ENCODE measurements at regions not wholly inside any gene's neighbourhood (a gene's known extent, or its start where the extent isn't known, plus 50 kb on each side); places are given as distances from the start of the nearest gene placed in this dataset.

DNA sequence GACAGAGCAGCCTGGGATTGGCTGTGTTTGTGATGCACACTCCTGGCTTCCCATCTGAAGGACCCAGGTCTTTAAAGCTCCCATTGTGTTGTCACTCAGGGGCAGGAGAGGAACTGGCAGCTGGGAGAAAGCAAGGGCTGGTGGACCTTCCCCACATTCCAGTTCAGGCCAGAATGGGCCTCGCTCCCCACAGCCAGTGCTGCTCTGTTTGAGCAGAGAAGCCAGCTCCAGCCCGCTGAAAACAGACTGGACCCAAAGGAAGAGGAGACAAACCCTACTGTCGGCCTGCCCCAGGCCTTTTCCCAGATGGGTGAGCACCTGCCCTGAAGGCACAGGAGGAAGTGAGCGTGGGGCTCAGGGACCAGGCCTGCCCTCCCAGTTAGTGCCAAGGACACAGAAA lies 499.4 kb downstream of the NPHP4 start:
- DNase-seq = no peak

DNA sequence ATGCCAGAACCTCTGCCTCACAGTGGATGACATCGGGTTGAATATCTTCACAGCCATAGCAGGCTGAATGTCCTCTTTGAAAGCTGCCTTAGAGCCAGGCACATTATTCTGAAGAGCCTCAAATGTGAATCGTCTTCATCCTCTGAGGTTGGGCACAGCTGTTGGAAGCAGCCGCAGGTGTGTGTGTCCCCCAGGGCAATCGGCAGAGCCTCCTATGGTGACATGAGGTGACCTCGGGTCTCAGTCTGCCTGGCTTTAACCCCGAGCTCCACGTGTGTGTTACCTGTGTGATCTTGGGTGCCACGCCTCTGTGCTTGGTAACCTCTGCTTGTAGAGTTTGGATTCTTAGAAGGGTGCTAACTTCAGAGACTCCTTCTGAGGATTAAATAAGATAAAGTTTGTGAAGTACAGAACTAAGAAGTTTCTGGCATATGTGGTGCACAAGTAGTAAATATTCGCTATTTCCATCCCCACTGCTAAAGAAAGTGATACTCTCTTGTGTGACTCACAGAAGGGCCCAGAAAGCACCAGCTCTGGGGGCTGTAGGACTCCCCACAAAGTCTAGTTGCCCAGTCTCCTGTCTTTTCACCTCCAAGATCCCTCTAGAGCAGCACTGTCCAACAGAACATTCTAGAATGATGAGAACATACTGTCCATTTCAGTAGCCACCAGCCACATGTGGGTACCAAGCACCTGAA lies 500.9 kb downstream of the NPHP4 start:
- no peak for DNase-seq

DNA sequence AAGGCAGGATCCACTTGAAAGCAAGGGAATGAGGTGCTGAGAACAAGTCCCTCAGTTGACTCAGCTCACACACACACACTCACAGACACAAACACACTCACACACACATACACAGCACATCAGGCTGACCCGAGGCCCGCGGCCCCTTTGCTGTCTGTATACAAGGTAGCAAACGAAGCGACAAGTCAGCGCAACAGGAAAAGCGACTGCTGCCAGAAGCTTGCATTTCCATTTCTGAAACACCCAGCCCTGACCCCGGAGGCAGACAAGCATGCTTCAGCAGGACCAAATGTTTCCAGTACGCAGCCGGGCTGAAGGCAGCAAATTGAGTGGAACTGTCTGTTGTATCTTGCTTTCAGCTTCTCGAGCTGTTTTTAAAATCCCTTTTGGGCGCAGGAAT lies 501.6 kb downstream of the NPHP4 start:
- DNase-seq = no peak

DNA sequence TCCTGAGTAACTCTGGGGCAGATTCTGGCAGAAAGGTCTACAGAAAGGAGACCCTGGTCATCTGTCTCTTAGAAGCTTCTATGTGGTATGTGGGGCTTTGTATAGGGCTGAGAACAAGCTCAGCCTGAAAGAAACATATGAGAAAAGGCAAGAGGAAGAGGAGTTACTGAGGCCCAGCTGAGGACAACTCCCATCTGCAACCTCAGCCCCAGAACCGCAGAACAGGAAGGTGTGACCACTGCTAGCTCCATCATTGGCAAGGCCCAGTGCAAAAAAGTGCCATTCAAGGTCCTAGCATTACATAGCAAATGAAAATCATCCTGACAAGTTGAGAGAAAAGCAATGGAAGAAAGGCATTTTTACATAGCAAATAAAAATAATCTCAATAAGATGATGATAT lies 503.8 kb downstream of the NPHP4 start:
- no peak for DNase-seq

DNA sequence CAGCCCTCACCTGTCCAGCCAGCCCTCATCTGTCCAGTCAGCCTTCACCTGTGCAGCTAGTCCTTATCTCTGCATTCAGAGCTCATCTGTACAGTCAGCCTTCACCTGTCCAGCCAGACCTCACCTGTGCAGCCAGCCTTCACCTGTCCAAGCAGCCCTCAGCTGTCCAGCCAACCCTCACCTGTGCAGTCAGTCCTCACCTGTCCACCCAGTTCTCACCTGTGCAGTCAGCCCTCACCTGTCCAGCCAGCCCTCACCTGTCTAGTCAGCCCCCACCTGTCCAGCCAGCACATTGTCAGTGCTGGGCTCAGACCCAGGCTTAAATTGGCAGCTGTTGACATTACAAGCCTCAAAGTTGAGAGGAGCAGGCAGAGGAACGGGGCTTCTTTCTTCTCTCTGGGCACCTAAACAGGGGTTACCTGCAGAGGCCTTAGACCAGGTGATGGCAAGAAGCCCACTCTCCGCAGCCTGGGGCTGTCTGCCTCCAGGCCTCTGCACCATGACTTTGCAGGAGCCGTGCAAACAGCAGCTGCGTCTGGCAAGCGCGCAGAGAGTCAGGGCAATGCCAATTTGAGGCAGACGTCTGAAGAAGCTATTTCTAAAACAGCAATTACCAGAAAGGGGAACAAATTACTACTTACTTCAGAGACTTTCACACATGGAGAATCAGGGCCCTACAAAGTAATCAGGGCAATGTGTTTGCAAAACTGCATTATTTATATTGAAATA lies 506.1 kb downstream of the NPHP4 start:
- no peak for DNase-seq

DNA sequence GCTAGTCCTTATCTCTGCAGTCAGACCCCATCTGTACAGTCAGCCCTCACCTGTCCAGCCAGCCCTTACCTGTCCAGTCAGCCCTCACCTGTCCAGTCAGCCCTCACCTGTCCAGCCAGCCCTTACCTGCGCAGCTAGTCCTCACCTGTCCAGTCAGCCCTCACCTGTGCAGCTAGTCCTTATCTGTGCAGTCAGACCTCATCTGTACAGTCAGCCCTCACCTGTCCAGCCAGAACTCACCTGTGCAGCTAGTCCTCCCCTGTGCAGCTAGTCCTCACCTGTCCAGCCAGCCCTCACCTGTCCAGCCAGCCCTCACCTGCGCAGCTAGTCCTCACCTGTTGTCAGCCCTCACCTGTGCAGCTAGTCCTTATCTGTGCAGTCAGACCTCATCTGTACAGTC lies 506.8 kb downstream of the NPHP4 start:
- DNase-seq = no peak

DNA sequence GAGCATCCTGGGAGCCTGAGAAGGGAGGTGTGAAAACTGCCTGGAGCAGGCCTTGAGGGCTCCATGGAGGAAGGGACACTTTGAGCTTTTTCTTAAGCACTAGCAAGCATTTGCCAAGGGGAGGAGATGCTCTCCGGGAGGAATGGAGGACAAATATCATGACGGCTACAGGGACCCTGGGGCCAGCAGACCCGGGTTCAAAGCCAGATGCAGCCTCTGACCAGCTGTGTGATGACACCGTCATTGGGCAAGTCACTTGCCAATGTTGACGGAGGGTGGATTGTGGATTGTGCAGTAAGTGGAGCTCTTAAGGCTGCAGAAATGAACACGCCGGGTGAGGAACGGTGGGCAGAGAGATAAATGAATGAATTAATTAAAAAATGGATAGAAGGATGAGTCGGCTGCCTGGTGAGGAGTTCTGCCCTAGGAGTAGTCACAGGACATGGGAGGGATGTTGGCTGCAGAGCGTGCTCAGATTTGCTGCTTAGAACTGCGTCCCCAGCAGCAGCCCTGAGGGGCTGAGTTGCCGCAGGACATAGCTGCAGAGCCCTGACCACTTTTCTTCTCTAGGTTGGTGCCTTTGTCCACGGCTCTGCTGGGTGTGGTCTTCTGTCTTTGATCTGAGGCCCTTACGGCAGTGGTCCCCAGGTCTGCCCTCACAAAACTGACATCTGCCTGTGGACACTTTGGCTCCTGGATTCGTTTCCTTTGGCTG lies 507.6 kb downstream of the NPHP4 start:
- DNase-seq = no peak

DNA sequence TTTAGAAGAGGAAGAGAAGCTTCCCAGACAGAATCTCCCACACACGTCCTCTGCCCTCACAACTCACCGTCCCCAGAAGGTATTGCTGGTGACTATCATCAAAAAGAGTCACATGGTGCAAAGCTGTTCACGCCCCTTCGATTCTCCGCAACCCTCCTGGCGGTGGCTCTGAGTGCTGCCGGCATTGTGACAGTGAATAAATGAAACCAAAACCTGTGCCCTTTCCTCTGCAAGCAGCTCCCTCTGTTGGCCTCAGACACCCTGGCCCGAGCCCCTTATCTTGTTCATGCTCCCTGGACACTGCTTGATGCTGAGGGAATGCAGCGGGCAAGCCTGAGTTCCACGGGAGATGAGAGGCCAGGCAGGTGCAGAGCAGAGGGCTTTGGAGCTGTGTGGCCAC lies 510.3 kb downstream of the NPHP4 start:
- peak; percentile 35 for DNase-seq

DNA sequence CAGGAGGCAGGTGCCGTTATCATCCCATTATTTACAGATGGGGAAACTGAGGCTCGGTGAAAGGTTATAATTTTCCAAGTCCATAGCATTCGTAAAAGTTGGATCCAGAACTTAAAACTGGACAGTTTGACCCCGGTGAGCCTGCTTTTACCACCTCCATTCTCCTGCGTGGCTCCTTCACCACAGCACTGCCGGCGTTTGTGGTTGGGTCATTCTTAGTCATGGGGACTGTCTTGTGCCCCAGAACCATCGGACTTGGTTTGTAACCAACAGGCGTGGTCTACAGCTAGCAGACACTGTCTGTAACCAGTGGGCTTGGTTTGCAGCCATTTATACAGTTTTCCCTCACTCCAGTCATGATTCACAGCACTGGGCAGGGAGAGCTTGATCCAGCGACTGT lies 511.3 kb downstream of the NPHP4 start:
- no peak for DNase-seq

DNA sequence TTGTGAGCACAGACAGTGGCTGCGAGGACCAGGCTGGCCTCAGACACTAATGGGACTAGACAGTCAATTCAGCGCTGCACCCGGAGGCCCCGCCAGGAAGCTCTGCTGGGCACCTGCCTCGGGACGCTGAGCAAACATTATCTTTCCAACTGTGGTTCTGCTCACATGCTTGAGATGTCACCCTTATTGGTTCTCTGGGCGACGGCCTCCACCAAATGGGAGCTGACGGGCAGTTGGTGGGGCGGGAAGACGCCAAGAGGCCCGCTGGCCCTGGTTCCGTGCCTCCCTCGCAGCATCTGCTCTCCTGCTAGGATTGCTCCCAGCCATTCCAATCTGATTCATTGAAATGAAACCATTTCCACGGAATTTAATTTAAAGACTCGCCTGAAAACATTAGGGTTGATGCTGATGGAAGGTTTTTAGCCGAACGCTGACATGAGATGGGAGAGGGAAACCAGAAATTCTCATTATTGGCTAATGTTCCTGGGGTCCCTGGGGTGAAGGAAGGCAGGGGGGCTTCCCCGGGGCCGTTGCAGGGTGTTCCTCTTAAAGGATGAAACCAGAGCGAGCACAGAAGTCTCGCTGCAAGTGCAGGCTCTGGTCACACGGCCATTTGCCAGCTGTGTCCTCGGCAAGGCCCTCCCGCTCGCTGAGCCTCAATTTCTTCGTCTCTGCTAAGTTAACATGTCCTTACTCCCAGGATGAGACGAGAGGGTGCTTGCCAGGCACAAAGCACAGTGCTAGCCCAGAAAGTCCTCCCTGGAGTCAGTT lies 512.2 kb downstream of the NPHP4 start:
- DNase-seq = no peak

DNA sequence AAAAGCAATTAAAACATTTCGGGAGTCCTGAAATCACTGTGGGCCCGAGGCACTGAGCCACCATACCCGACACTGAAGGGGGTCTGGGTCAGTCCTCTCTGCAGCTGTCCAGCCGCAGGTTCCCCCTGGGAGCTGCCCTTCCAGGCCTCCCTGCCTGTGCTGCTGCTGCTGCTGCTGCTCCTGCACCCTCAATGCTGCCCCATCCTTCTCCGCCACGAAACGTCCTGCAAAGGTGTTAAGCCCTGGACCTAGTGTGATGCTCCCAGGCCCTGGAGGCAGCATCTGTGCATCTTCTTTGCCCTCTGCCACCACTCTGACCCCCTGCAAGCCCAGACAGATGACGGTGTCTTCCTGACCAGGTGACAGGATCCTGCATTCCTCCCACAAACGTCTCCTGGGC lies 513.3 kb downstream of the NPHP4 start:
- no peak for DNase-seq

DNA sequence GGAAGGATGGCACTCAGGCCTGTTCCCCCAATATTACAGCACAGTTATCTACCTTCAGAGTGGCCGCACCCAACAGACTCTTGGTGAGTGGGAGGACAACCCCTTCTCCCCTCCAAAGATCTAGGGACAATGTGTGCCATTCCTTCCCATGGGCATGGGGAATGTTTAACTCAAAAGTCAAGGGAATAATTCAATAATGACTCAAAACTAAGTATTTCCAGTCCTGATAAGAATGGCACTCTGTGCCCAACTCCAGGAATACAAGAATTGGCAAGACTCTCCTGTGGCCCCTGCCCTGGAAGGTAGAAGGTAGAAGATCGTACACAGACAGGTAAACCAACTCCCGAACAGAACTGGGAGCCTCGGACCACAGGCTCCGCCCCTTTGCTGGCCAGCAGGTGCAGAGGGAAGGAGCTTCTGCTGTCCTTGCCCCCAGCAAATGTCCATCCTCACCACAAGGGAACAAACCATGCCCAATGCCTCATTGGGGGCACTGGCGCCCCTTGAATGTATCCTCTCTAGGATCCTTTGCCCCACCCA lies 514.0 kb downstream of the NPHP4 start:
- DNase-seq = no peak

DNA sequence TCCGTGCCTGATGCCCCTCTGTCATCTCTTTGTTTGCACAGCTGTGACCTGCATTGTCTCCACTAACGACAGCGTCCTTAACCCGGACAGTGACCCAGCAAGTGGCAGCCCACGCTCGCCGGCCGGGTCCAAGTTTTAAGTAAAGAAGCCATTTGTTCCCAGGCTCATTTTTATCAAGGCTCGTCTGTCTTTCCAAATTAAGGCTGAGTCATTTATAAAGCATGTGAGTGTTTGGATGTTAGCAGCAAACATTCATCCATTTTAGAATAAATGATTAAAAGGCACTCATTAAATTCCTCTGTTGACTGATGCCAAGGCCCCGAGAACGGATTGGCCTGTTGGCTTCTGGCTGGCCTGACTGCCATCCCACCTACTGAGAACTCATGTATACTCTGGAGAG lies 514.5 kb downstream of the NPHP4 start:
- DNase-seq = no peak

DNA sequence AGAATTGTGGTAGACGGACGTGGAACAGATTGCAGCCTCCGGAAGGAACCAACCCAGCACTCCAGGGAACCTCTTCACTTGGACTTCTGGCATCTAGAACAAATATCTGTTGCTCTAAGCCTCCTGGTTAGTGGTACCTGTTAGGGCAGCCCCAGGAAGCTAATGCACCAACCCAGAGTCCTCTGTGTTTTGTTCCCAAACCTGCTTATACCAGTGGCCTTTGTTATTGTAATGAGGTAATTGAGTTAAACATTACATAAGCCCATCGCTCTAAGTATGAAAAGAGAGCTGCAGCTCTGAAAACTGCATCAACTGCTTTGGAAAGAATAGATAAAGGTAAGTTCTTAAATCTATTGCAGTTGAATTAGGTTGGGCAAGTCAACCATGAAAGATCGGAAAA lies 516.7 kb downstream of the NPHP4 start:
- DNase-seq = no peak

DNA sequence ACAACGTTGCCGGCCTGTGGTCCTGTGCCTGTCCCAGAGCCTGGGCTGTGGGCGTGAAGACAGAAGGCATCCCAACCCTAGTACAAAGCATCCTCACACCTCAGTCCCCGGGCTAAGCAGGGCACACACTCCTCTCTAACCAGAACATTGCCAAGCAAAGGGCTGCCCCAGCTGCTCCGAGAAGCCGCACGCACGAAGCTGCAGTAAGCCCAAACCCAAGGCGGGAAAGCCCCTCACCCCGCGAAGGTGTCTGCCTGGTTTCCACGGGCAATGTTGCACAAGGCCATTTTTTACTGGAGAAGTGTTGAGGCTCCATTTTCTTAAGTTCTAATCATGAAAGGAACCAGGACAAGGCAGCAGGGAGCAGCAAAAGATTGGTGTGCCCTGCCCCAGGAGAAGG lies 519.0 kb downstream of the NPHP4 start:
- DNase-seq = no peak

DNA sequence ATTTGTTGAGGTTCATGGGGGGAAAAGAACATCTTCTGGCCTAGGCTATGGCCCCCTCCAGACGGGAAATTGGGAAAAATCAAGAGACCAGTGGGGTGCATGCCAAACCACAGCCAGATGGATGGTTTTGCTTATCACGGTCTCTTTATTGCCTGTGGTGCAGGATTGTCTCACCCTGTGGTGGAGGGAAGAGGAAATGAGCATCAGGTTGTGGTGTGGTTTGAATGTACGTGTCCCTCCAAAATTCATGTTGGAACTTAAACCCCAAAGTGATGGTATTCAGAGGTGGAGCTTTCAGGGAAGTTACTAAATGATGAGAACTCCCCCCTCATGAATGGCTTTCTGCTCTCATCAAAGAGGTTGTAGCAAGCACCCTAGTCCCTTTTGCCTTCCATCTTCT lies 525.7 kb downstream of the NPHP4 start:
- peak; percentile 35 for DNase-seq

DNA sequence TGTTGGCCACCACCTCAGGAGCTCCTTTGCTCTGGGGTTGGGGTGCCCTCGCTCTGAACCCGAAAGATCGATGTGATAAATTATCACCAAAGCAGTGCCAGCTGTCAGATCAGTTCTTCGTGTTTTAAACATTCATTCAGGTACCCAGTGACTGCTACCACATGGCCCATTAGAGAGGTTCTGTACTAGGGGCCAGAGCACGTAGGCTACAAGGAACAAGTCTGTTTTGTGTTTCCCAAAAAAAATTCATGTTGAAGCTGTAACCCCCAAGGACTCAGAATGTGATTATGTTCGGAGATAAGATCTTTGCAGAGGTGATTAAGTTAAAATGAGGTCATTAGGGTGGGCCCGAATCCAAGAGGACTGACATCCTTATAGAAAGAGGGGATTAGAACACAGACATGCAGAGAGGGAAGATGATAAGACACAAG lies 526.9 kb downstream of the NPHP4 start:
- no peak for DNase-seq

DNA sequence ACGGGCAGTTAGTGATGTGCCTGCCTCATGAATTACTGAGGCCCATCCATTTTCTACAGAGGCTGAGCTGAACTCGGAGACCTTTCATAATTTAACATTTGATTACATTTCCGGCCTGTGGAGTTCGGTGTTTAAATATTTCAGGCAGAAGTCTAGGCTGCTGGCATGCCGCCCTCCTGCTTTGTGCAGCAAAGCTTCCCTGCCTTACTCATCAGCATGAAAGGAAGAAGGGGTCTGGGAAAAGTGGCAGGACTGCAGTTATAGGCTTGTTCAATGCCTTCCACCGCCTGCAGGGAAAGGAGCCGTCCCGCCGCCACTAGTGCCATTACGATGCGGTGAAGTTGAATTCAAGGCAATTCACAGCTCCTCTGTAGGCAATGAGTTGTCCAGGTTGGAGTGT lies 527.9 kb downstream of the NPHP4 start:
- no peak for DNase-seq

DNA sequence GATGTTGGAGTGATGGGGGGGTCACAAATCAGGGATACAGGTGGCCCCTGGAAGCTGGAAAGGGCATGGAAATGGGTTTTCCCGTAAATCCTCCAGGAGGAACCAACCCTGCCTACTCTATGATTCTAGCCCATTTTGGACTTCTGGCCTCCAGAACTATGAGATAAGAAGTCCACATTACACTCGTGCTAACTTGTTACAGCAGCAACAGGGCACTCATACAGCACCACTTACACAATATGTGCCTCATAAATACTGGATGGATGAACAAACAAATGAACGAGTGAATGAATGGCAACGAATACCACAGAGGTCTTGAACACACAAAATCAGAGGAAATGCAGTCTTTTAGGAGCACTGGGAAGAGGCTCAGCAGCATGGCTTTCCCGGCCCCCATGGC lies 531.3 kb downstream of the NPHP4 start:
- no peak for DNase-seq

DNA sequence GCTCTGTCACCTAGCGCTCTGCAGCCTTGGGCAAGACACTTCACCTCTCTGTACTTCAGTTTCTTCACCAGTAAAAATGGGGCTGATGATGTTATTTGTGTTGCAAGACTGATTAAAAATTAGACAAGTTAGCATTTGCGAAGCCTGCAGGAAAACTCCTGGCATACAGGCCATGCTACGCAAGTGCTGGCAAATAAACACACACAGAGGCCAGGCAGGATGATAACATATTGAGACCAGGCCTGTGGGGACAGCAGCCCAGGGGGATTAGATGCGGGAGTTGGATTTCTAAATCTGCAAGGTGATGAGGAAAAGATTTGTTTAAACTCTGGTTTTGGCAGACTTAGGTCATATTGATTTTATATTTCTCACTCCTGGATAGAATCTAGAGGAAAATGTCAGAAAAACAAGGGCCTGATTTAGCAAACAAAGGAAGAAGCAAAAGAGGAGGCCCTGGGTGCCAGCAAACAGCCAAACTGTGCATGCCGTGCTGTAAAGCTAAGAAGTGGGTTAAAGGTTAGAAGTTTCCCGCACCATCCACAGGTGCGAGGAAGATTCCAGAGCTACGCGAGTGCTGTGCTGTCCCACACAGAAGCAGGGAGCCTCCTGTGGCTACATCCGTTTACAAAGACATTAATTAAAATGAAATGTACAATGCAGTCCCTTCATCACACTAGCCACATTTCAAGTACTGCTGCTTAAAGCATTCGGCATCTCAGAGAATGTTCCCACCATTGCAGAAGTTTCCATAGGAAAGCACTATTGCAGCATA lies 532.2 kb downstream of the NPHP4 start:
- DNase-seq = no peak

DNA sequence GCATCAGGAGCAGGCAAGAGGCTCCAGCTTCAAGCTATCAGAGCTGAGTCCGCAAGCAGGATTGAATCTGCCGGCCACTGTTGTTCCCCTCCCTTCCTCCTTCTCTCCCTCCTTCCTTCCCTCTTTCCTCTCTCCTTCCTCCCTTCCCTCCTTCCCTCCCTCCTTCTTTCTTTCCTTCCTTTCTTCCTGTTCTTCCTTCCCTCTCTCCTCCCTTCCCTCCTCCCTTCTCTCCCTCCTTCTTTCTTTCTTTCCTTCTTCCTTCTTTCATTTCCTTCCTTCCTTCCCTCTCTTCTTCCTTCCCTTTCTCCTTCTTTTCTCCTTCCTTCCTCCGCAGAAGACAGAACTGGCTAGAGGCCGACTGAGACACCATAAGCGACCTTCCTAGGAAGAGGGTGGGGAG lies 534.0 kb downstream of the NPHP4 start:
- no peak for DNase-seq

DNA sequence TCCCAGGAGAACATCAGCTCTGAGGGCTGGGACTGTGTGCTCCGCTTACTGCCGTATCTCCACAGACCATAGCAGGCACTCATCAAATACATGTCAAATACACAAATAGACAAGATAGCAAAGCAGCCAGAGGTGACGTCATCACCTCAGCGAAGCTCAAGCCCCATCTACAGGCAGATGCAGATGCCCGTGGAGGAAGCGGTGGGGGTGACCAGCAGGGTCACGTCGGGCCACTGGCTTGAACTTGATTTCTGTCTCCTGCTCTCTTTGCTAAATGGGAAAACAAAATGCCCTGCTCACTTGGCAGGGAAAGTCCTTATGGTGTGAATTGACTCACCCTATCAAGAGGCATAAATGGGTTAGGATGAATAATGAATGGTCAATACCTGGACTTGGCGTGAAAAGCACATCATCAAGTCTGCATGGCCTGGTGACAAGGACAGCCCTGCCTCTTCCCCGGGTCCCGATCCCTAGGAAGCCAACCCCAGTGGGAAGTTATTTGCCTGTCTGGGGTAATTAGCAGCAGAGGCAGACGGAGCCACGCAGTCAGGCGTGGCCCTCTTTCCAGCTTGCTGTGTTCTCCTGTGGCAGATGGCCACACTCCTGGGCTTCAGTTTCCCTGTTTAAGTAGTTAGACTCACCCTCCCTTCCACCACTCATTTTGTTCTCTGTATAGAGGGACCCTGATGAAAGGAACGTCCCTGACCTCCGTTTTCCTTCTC lies 536.0 kb downstream of the NPHP4 start:
- DNase-seq = no peak

Data from hematopoietic multipotent progenitor cell treated with erythropoietin and hydrocortisone succinate and interleukin-3 and kit ligand, for 4 days (in vitro differentiated cells).